Activated CD4-positive, alpha-beta memory T cell treated with anti-CD3 and anti-CD28 coated beads for 36 hours (primary cell): ENCODE measurements at regions not wholly inside any gene's neighbourhood (a gene's known extent, or its start where the extent isn't known, plus 50 kb on each side); places are given as distances from the start of the nearest gene placed in this dataset.

Experiments
- CTCF ChIA-PET: fragments of 350-600 bp; sonication (Branson Sonifier 250); formaldehyde crosslinking; loops from one replicate; lab custom pipeline; 2021; ENCODE audit warnings: antibody characterized with exemption, inconsistent platforms; lab: Charles Lee
- POLR2A ChIA-PET: fragments of 350-600 bp; sonication (Branson Sonifier 250); formaldehyde crosslinking; loops from one replicate; lab custom pipeline; 2021; ENCODE audit warnings: antibody characterized with exemption; lab: Charles Lee
- DNase-seq: peaks from one replicate; pipeline ENCODE4 v3.0.0-alpha.2; 2020
- H3K27ac Mint-ChIP-seq: one replicate; pipeline ENCODE4 v1.8.0; 2021; ENCODE audit warnings: mixed read lengths
- H3K27me3 Mint-ChIP-seq: one replicate; pipeline ENCODE4 v1.8.0; 2021; ENCODE audit warnings: mixed read lengths
- H3K36me3 Mint-ChIP-seq: one replicate; pipeline ENCODE4 v1.8.0; 2021; ENCODE audit warnings: mixed read lengths
- H3K4me1 Mint-ChIP-seq: one replicate; pipeline ENCODE4 v1.8.0; 2021; ENCODE audit warnings: low read depth, mixed read lengths
- H3K4me3 Mint-ChIP-seq: one replicate; pipeline ENCODE4 v1.8.0; 2021; ENCODE audit warnings: mild to moderate bottlenecking, mixed read lengths
- H3K9me3 Mint-ChIP-seq: one replicate; pipeline ENCODE4 v1.8.0; 2021; ENCODE audit warnings: mixed read lengths
- intact Hi-C: fragments of 100-400 bp; cut with micrococcal nuclease; formaldehyde crosslinking; loops from one replicate; pipeline ENCODE4 v1.15.1; 2023

GRCh38 chr19:31071136-31071855 lies 277.9 kb downstream of the TSHZ3 start:
- Mint-ChIP-seq H3K9me3 (no peaks in the 10 kb centered on the region), H3K36me3 (no peaks in the 10 kb centered on the region), H3K27ac (no peak overlapping the region), H3K4me1 (no peaks in the 10 kb centered on the region), H3K27me3 (peaks cover 34% of the 10 kb centered on the region), H3K4me3 (no peak overlapping the region)
- intact Hi-C loops, result no loop called here
- ChIA-PET CTCF (no interaction called here), POLR2A (no interaction called here)
- no peak for DNase-seq

GRCh38 chr19:31070146-31071065 lies 278.8 kb downstream of the TSHZ3 start:
- no peaks in the 10 kb centered on the region for H3K36me3 Mint-ChIP-seq

GRCh38 chr19:31068268-31068667 lies 281.0 kb downstream of the TSHZ3 start:
- intact Hi-C loops, result no loop called here
- H3K9me3 Mint-ChIP-seq, result no peaks in the 10 kb centered on the region
- DNase-seq, result no peak
- no peak overlapping the region for H3K27ac Mint-ChIP-seq
- no peaks in the 10 kb centered on the region for H3K36me3 Mint-ChIP-seq
- H3K27me3 Mint-ChIP-seq, result peaks cover 21% of the 10 kb centered on the region
- no peak overlapping the region for H3K4me3 Mint-ChIP-seq
- POLR2A ChIA-PET, result no interaction called here
- CTCF ChIA-PET, result no interaction called here
- no peaks in the 10 kb centered on the region for H3K4me1 Mint-ChIP-seq

More at GRCh38 chr19:31070146-31071065, 278.8 kb downstream of the TSHZ3 start:
- no peak for DNase-seq
- no peaks in the 10 kb centered on the region for H3K9me3 Mint-ChIP-seq
- no peaks in the 10 kb centered on the region for H3K4me1 Mint-ChIP-seq
- ChIA-PET CTCF (no interaction called here), POLR2A (no interaction called here)
- intact Hi-C loops, result no loop called here
- peaks cover 33% of the 10 kb centered on the region for H3K27me3 Mint-ChIP-seq
- H3K4me3 Mint-ChIP-seq, result no peak overlapping the region
- no peak overlapping the region for H3K27ac Mint-ChIP-seq

- intact Hi-C loops, result no loop called here
- H3K9me3 Mint-ChIP-seq, result no peaks in the 10 kb centered on the region
- ChIA-PET CTCF (no interaction called here), POLR2A (no interaction called here)
- no peak for DNase-seq
- H3K27me3 Mint-ChIP-seq, result peaks cover 14% of the 10 kb centered on the region
- H3K4me3 Mint-ChIP-seq, result no peak overlapping the region
- H3K36me3 Mint-ChIP-seq, result no peaks in the 10 kb centered on the region
- no peaks in the 10 kb centered on the region for H3K4me1 Mint-ChIP-seq
- no peak overlapping the region for H3K27ac Mint-ChIP-seq
Measured at GRCh38 chr19:31066385-31066784, 282.9 kb downstream of the TSHZ3 start.

GRCh38 chr19:31064491-31064890 lies 284.7 kb downstream of the TSHZ3 start:
- DNase-seq, result no peak
- no peaks in the 10 kb centered on the region for H3K4me1 Mint-ChIP-seq
- intact Hi-C loops, result no loop called here
- CTCF ChIA-PET, result interaction anchor here (1.1 kb wide), 1 partner anchor 10 kb away, joined by 5 read pairs; no protein-coding TSS in a partner anchor
- H3K9me3 Mint-ChIP-seq, result peaks cover 8% of the 10 kb centered on the region
- no peak overlapping the region for H3K4me3 Mint-ChIP-seq
- no peaks in the 10 kb centered on the region for H3K36me3 Mint-ChIP-seq
- POLR2A ChIA-PET, result no interaction called here
- H3K27me3 Mint-ChIP-seq, result peaks cover 7% of the 10 kb centered on the region
- H3K27ac Mint-ChIP-seq, result no peak overlapping the region

- Mint-ChIP-seq H3K36me3 (no peaks in the 10 kb centered on the region), H3K27ac (no peak overlapping the region), H3K27me3 (peaks cover 10% of the 10 kb centered on the region), H3K4me1 (no peaks in the 10 kb centered on the region), H3K4me3 (no peak overlapping the region), H3K9me3 (peaks cover 8% of the 10 kb centered on the region)
- intact Hi-C loops, result loop anchor here (10.0 kb wide), 1 partner anchor 1166 kb away; no protein-coding TSS in a partner anchor
- ChIA-PET CTCF (no interaction called here), POLR2A (no interaction called here)
- no peak for DNase-seq
Measured at GRCh38 chr19:31058676-31059340, 290.4 kb downstream of the TSHZ3 start.

GRCh38 chr19:31057476-31057875 lies 291.8 kb downstream of the TSHZ3 start:
- POLR2A ChIA-PET, result no interaction called here
- Mint-ChIP-seq H3K9me3 (peaks cover 8% of the 10 kb centered on the region), H3K36me3 (no peaks in the 10 kb centered on the region), H3K27me3 (peaks cover 17% of the 10 kb centered on the region), H3K27ac (no peak overlapping the region), H3K4me3 (no peak overlapping the region), H3K4me1 (no peaks in the 10 kb centered on the region)
- DNase-seq, result no peak
- intact Hi-C loops, result loop anchor here (10.0 kb wide), 1 partner anchor 1167 kb away; no protein-coding TSS in a partner anchor
- CTCF ChIA-PET, result no interaction called here

- intact Hi-C loops, result loop anchor here (10.0 kb wide), 1 partner anchor 1169 kb away; no protein-coding TSS in a partner anchor
- Mint-ChIP-seq H3K9me3 (peaks cover 3% of the 10 kb centered on the region), H3K27ac (no peak overlapping the region), H3K27me3 (peaks cover 16% of the 10 kb centered on the region), H3K4me3 (no peak overlapping the region), H3K36me3 (no peaks in the 10 kb centered on the region), H3K4me1 (no peaks in the 10 kb centered on the region)
- no peak for DNase-seq
- POLR2A ChIA-PET, result no interaction called here
- CTCF ChIA-PET, result interaction anchor here (0.9 to 2.0 kb wide), 7 partner anchors 9 to 1169 kb away, joined by 3 to 16 read pairs (median 6); no protein-coding TSS in a partner anchor
Measured at GRCh38 chr19:31055454-31055853, 293.8 kb downstream of the TSHZ3 start.

- Mint-ChIP-seq H3K36me3 (no peaks in the 10 kb centered on the region), H3K27me3 (peaks cover 16% of the 10 kb centered on the region), H3K4me1 (no peaks in the 10 kb centered on the region), H3K9me3 (no peaks in the 10 kb centered on the region), H3K4me3 (no peak overlapping the region), H3K27ac (no peak overlapping the region)
- intact Hi-C loops, result loop anchor here (1.0 to 10.0 kb wide), 2 partner anchors 303 to 1170 kb away; no protein-coding TSS in a partner anchor
- POLR2A ChIA-PET, result no interaction called here
- peak; percentile 58 for DNase-seq
- CTCF ChIA-PET, result interaction anchor here (0.6 to 2.0 kb wide), 12 partner anchors 10 to 1170 kb away, joined by 3 to 16 read pairs (median 4); no protein-coding TSS in a partner anchor
Measured at GRCh38 chr19:31054430-31054829, 294.8 kb downstream of the TSHZ3 start.

GRCh38 chr19:31049431-31049830 lies 299.8 kb downstream of the TSHZ3 start:
- H3K27ac Mint-ChIP-seq, result no peak overlapping the region
- POLR2A ChIA-PET, result no interaction called here
- no peaks in the 10 kb centered on the region for H3K9me3 Mint-ChIP-seq
- DNase-seq, result no peak
- no peak overlapping the region for H3K4me3 Mint-ChIP-seq
- no peaks in the 10 kb centered on the region for H3K4me1 Mint-ChIP-seq
- CTCF ChIA-PET, result no interaction called here
- H3K36me3 Mint-ChIP-seq, result no peaks in the 10 kb centered on the region
- peaks cover 13% of the 10 kb centered on the region for H3K27me3 Mint-ChIP-seq
- intact Hi-C loops, result no loop called here

GRCh38 chr19:31046024-31046423 lies 303.2 kb downstream of the TSHZ3 start:
- H3K36me3 Mint-ChIP-seq, result no peaks in the 10 kb centered on the region
- H3K27me3 Mint-ChIP-seq, result peaks cover 6% of the 10 kb centered on the region
- no peak for DNase-seq
- no peaks in the 10 kb centered on the region for H3K9me3 Mint-ChIP-seq
- intact Hi-C loops, result no loop called here
- no peaks in the 10 kb centered on the region for H3K4me1 Mint-ChIP-seq
- no peak overlapping the region for H3K27ac Mint-ChIP-seq
- H3K4me3 Mint-ChIP-seq, result no peak overlapping the region
- ChIA-PET POLR2A (no interaction called here), CTCF (interaction anchor here (1.5 kb wide), 1 partner anchor 9 kb away, joined by 4 read pairs; no protein-coding TSS in a partner anchor)
